Karpas-422 (cell line): ENCODE measurements at regions not wholly inside any gene's neighbourhood (a gene's known extent, or its start where the extent isn't known, plus 50 kb on each side); places are given as distances from the start of the nearest gene placed in this dataset.

Source experiments
- DNase-seq: peaks from one replicate; pipeline ENCODE4 v3.0.0-alpha.2; 2015
- H2AFZ ChIP-seq: fragments of 200-600 bp; sonication (generic); 2 replicates; pipeline ENCODE4 v1.6.1; 2014; ENCODE audit warnings: antibody characterized with exemption, low read length, mixed read lengths
- H3K27ac ChIP-seq: fragments of 200-600 bp; sonication (generic); 2 replicates; pipeline ENCODE4 v1.5.1; 2014; ENCODE audit warnings: mild to moderate bottlenecking, low read length, moderate library complexity
- H3K27me3 ChIP-seq: fragments of 200-600 bp; sonication (generic); 2 replicates; pipeline ENCODE4 v1.6.1; 2014; ENCODE audit warnings: low read length, mixed read lengths
- H3K36me3 ChIP-seq: fragments of 200-600 bp; sonication (generic); 2 replicates; pipeline ENCODE4 v1.6.1; 2014; ENCODE audit warnings: low read length, mixed read lengths; ENCODE audit not compliant: insufficient read depth
- H3K4me1 ChIP-seq: fragments of 200-600 bp; sonication (generic); 2 replicates; pipeline ENCODE4 v1.6.1; 2014; ENCODE audit warnings: mild to moderate bottlenecking, low read length, mixed read lengths
- H3K4me2 ChIP-seq: fragments of 200-600 bp; sonication (generic); 2 replicates; pipeline ENCODE4 v1.6.1; 2014; ENCODE audit warnings: low read length, low read depth, mild to moderate bottlenecking; ENCODE audit not compliant: poor library complexity, severe bottlenecking
- H3K4me3 ChIP-seq: fragments of 200-600 bp; sonication (generic); 2 replicates; pipeline ENCODE4 v1.5.1; 2014; ENCODE audit warnings: mild to moderate bottlenecking, antibody characterized with exemption, low read length, mixed read lengths
- H3K79me2 ChIP-seq: fragments of 200-600 bp; sonication (generic); 2 replicates; pipeline ENCODE4 v1.6.1; 2014; ENCODE audit warnings: mild to moderate bottlenecking, low read length, mixed read lengths
- H3K9ac ChIP-seq: fragments of 200-600 bp; sonication (generic); 2 replicates; pipeline ENCODE4 v1.6.0; 2014; ENCODE audit warnings: low read length
- H3K9me2 ChIP-seq: fragments of 200-600 bp; sonication (generic), shearing (Covaris generic); replicated peaks from 2 replicates; pipeline ENCODE4 v1.6.0; 2014; ENCODE audit warnings: mild to moderate bottlenecking, low read length, moderate library complexity; ENCODE audit not compliant: insufficient read depth
- H3K9me3 ChIP-seq: fragments of 300-700, 200-600 bp; sonication (generic); 2 replicates; pipeline ENCODE4 v1.6.1; 2014; ENCODE audit warnings: low read length, mixed read lengths
- H4K20me1 ChIP-seq: fragments of 200-600 bp; sonication (generic); 2 replicates; pipeline ENCODE4 v1.6.1; 2014; ENCODE audit warnings: mild to moderate bottlenecking, antibody characterized with exemption, low read length, low read depth; ENCODE audit not compliant: insufficient read depth

- Histone ChIP-seq H3K27me3 (no peaks in the 10 kb centered on the region), H4K20me1 (no peaks in the 10 kb centered on the region), H3K27ac (no peak overlapping the region), H3K36me3 (no peaks in the 10 kb centered on the region), H3K4me3 (no peak overlapping the region), H3K9me2 (no peaks in the 10 kb centered on the region; the same call in 1 of the 2 replicates), H3K9ac (no peak overlapping the region), H3K4me1 (no peaks in the 10 kb centered on the region), H3K79me2 (no peaks in the 10 kb centered on the region), H2AFZ (no peak overlapping the region), H3K4me2 (no peak overlapping the region), H3K9me3 (no peaks in the 10 kb centered on the region)
- no peak for DNase-seq
Observed at GRCh38 chr5:57751710-57752109, 269.1 kb upstream of the ACTBL2 start.

- Histone ChIP-seq H3K4me1 (no peaks in the 10 kb centered on the region), H3K4me3 (no peak overlapping the region), H3K9me2 (no peaks in the 10 kb centered on the region), H3K36me3 (no peaks in the 10 kb centered on the region), H3K27me3 (no peaks in the 10 kb centered on the region), H3K79me2 (no peaks in the 10 kb centered on the region), H4K20me1 (no peaks in the 10 kb centered on the region), H3K27ac (no peak overlapping the region), H2AFZ (no peak overlapping the region), H3K9ac (no peak overlapping the region), H3K4me2 (no peak overlapping the region), H3K9me3 (no peaks in the 10 kb centered on the region)
- DNase-seq = no peak
Observed at GRCh38 chr5:57750891-57751290, 268.3 kb upstream of the ACTBL2 start.

GRCh38 chr5:57750282-57750681 is 267.7 kb upstream of the ACTBL2 start:
- no peak overlapping the region for H2AFZ ChIP-seq

GRCh38 chr5:57749396-57749795 is 266.8 kb upstream of the ACTBL2 start:
- Histone ChIP-seq H3K9ac (no peak overlapping the region), H2AFZ (no peak overlapping the region)
- no peak for DNase-seq

More at GRCh38 chr5:57750282-57750681, 267.7 kb upstream of the ACTBL2 start:
- no peak overlapping the region for H3K9ac ChIP-seq
- no peaks in the 10 kb centered on the region for H3K27me3 ChIP-seq
- DNase-seq = no peak
- H3K9me2 ChIP-seq = no peaks in the 10 kb centered on the region
- no peak overlapping the region for H3K4me2 ChIP-seq
- H3K27ac ChIP-seq = no peak overlapping the region
- H3K79me2 ChIP-seq = no peaks in the 10 kb centered on the region
- H3K9me3 ChIP-seq = no peaks in the 10 kb centered on the region
- H3K4me1 ChIP-seq = no peaks in the 10 kb centered on the region
- no peak overlapping the region for H3K4me3 ChIP-seq
- H4K20me1 ChIP-seq = no peaks in the 10 kb centered on the region
- H3K36me3 ChIP-seq = no peaks in the 10 kb centered on the region

GRCh38 chr5:57745700-57746651 is 263.4 kb upstream of the ACTBL2 start:
- H2AFZ ChIP-seq = no peak overlapping the region
- no peaks in the 10 kb centered on the region for H3K4me1 ChIP-seq
- DNase-seq = no peak
- no peak overlapping the region for H3K4me3 ChIP-seq
- no peaks in the 10 kb centered on the region for H3K9me3 ChIP-seq
- H3K27me3 ChIP-seq = no peaks in the 10 kb centered on the region
- no peak overlapping the region for H3K9ac ChIP-seq
- no peaks in the 10 kb centered on the region for H4K20me1 ChIP-seq
- no peak overlapping the region for H3K4me2 ChIP-seq
- H3K9me2 ChIP-seq = no peaks in the 10 kb centered on the region
- H3K27ac ChIP-seq = no peak overlapping the region
- H3K79me2 ChIP-seq = no peaks in the 10 kb centered on the region
- no peaks in the 10 kb centered on the region for H3K36me3 ChIP-seq

More at GRCh38 chr5:57749396-57749795, 266.8 kb upstream of the ACTBL2 start:
- Histone ChIP-seq H3K36me3 (no peaks in the 10 kb centered on the region), H3K79me2 (no peaks in the 10 kb centered on the region), H3K4me1 (no peaks in the 10 kb centered on the region), H3K4me2 (no peak overlapping the region), H3K27ac (no peak overlapping the region), H3K4me3 (no peak overlapping the region), H4K20me1 (no peaks in the 10 kb centered on the region), H3K9me3 (no peaks in the 10 kb centered on the region), H3K9me2 (no peaks in the 10 kb centered on the region), H3K27me3 (no peaks in the 10 kb centered on the region)

GRCh38 chr5:57745029-57745428 is 262.4 kb upstream of the ACTBL2 start:
- H3K9me2 ChIP-seq = no peaks in the 10 kb centered on the region
- H3K79me2 ChIP-seq = no peaks in the 10 kb centered on the region
- no peaks in the 10 kb centered on the region for H3K27me3 ChIP-seq
- H3K36me3 ChIP-seq = no peaks in the 10 kb centered on the region
- H4K20me1 ChIP-seq = no peaks in the 10 kb centered on the region
- H3K9ac ChIP-seq = no peak overlapping the region
- no peaks in the 10 kb centered on the region for H3K9me3 ChIP-seq
- H3K4me3 ChIP-seq = no peak overlapping the region
- no peaks in the 10 kb centered on the region for H3K4me1 ChIP-seq
- H3K4me2 ChIP-seq = no peak overlapping the region
- no peak overlapping the region for H3K27ac ChIP-seq
- no peak for DNase-seq
- no peak overlapping the region for H2AFZ ChIP-seq

- Histone ChIP-seq H3K9me2 (no peaks in the 10 kb centered on the region), H3K9ac (no peak overlapping the region), H3K27ac (no peak overlapping the region), H3K27me3 (no peaks in the 10 kb centered on the region), H3K79me2 (no peaks in the 10 kb centered on the region), H3K4me1 (no peaks in the 10 kb centered on the region), H3K4me2 (no peak overlapping the region), H2AFZ (no peak overlapping the region), H3K36me3 (no peaks in the 10 kb centered on the region), H3K4me3 (no peak overlapping the region), H3K9me3 (no peaks in the 10 kb centered on the region), H4K20me1 (no peaks in the 10 kb centered on the region)
- DNase-seq = no peak
Observed at GRCh38 chr5:57741336-57741735, 258.7 kb upstream of the ACTBL2 start.

- no peak overlapping the region for H3K4me3 ChIP-seq
- H4K20me1 ChIP-seq = no peaks in the 10 kb centered on the region
- H2AFZ ChIP-seq = no peak overlapping the region
- H3K27ac ChIP-seq = no peak overlapping the region
- no peaks in the 10 kb centered on the region for H3K9me3 ChIP-seq
- H3K79me2 ChIP-seq = no peaks in the 10 kb centered on the region
- H3K4me1 ChIP-seq = no peaks in the 10 kb centered on the region
- no peak for DNase-seq
- H3K9ac ChIP-seq = no peak overlapping the region
- H3K9me2 ChIP-seq = no peaks in the 10 kb centered on the region
- no peaks in the 10 kb centered on the region for H3K27me3 ChIP-seq
- H3K4me2 ChIP-seq = no peak overlapping the region
- H3K36me3 ChIP-seq = no peaks in the 10 kb centered on the region
Observed at GRCh38 chr5:57738787-57739186, 256.2 kb upstream of the ACTBL2 start.
